H1 (cell line): ENCODE measurements at regions not wholly inside any gene's neighbourhood (a gene's known extent, or its start where the extent isn't known, plus 50 kb on each side); places are given as distances from the start of the nearest gene placed in this dataset.

ENCODE experiments used
- CTCF ChIA-PET: fragments of 300-600 bp; sonication (Branson Sonifier 250); formaldehyde crosslinking; loops from one replicate; lab custom pipeline; 2021; ENCODE audit not compliant: partially characterized antibody; lab: Charles Lee
- POLR2A ChIA-PET: fragments of 300-600 bp; sonication (Branson Sonifier 250); formaldehyde crosslinking; loops from one replicate; lab custom pipeline; 2021; ENCODE audit warnings: inconsistent platforms; ENCODE audit not compliant: partially characterized antibody; lab: Charles Lee
- DNase-seq, 2 experiments: peaks; one replicate each; pipeline versions ENCODE4 v3.0.0 to v3.0.0-alpha.2; 2010 to 2022; ENCODE audit warnings: low spot score in 2 of 2, low read depth in 1 of 2, mixed read lengths in 1 of 2
- FAIRE-seq: peaks from 2 replicates; lab custom pipeline; 2011; peaks lifted over from hg19 to GRCh38; lab: Jason Lieb, UNC
- H2AFZ ChIP-seq: 2 replicates; pipeline ENCODE4 v1.8.1; 2012; ENCODE audit warnings: low read length, inconsistent platforms
- H2AK5ac ChIP-seq: 2 replicates; pipeline ENCODE4 v1.6.1; 2013; ENCODE audit warnings: low read depth, low read length
- H2BK120ac ChIP-seq: replicated peaks from 2 replicates; pipeline ENCODE3; 2013; ENCODE audit warnings: low read depth, low read length, inconsistent platforms
- H2BK12ac ChIP-seq: 2 replicates; pipeline ENCODE4 v1.6.1; 2013; ENCODE audit warnings: low read depth, low read length
- H2BK15ac ChIP-seq: 2 replicates; pipeline ENCODE4 v1.6.1; 2013; ENCODE audit warnings: low read length
- H2BK20ac ChIP-seq: 2 replicates; pipeline ENCODE4 v1.6.1; 2013; ENCODE audit warnings: low read length
- H2BK5ac ChIP-seq: 2 replicates; pipeline ENCODE4 v1.6.1; 2013; ENCODE audit warnings: low read depth, low read length
- H3K14ac ChIP-seq: 2 replicates; pipeline ENCODE4 v1.6.1; 2013; ENCODE audit warnings: inconsistent platforms; ENCODE audit not compliant: insufficient read length
- H3K18ac ChIP-seq: 2 replicates; pipeline ENCODE4 v1.6.1; 2013; ENCODE audit warnings: low read length; ENCODE audit errors: extremely low read depth
- H3K23ac ChIP-seq: 2 replicates; pipeline ENCODE4 v1.6.1; 2013; ENCODE audit warnings: inconsistent platforms; ENCODE audit not compliant: insufficient read length
- H3K23me2 ChIP-seq: 2 replicates; pipeline ENCODE4 v1.6.1; 2013; ENCODE audit warnings: low read depth, low read length
- H3K27ac ChIP-seq: 2 replicates; pipeline ENCODE4 v1.6.1; 2011; ENCODE audit warnings: low read depth, low read length, inconsistent platforms
- H3K27me3 ChIP-seq, 4 experiments: replicated peaks in 1 of 4; 1 replicate in 1 of 4; 2 replicates in 3 of 4; pipeline versions ENCODE4 v1.6.1 to v1.8.1; 2011 to 2013; ENCODE audit warnings: low read length in 3 of 4, mild to moderate bottlenecking in 3 of 4, inconsistent platforms in 2 of 4, mixed read lengths in 2 of 4, moderate library complexity in 1 of 4; ENCODE audit not compliant: control insufficient read depth in 3 of 4, insufficient read depth in 3 of 4; ENCODE audit errors: extremely low read depth in 1 of 4
- H3K36me3 ChIP-seq, 4 experiments: 2 replicates each; pipeline versions ENCODE4 v1.6.1 to v1.8.1; 2011 to 2013; ENCODE audit warnings: mild to moderate bottlenecking in 4 of 4, low read length in 3 of 4, moderate library complexity in 2 of 4, control low read depth in 1 of 4, inconsistent platforms in 1 of 4; ENCODE audit not compliant: insufficient read depth in 4 of 4, control insufficient read depth in 2 of 4
- H3K4ac ChIP-seq: replicated peaks from 2 replicates; pipeline ENCODE3; 2013; ENCODE audit warnings: low read length, low read depth, mixed read lengths, inconsistent platforms; ENCODE audit not compliant: insufficient read length
- H3K4me1 ChIP-seq, 4 experiments: replicated peaks in 1 of 4; 1 replicate in 1 of 4; 2 replicates in 3 of 4; pipeline versions ENCODE4 v1.6.1 to v1.8.1; 2011 to 2013; ENCODE audit warnings: low read length in 3 of 4, inconsistent platforms in 2 of 4, mixed read lengths in 1 of 4; ENCODE audit not compliant: insufficient read depth in 4 of 4, control insufficient read depth in 3 of 4
- H3K4me2 ChIP-seq, 2 experiments: 2 replicates each; pipeline versions ENCODE4 v1.6.1 to v1.8.1; 2011 to 2013; ENCODE audit warnings: low read depth in 2 of 2, low read length in 2 of 2, control low read depth in 1 of 2, inconsistent platforms in 1 of 2, mild to moderate bottlenecking in 1 of 2; ENCODE audit not compliant: insufficient read depth in 1 of 2
- H3K4me3 ChIP-seq, 4 experiments: fragments of 200-600, 300-600 bp in 1 of 4; sonication (generic), shearing (Covaris generic), sonication (Bioruptor Twin) in 1 of 4; 2 replicates each; pipeline versions ENCODE4 v1.5.1 to v1.8.1; 2011 to 2016; ENCODE audit warnings: low read length in 4 of 4, low read depth in 3 of 4, control low read depth in 2 of 4, inconsistent platforms in 2 of 4, mild to moderate bottlenecking in 2 of 4, mixed read lengths in 1 of 4, moderate library complexity in 1 of 4; ENCODE audit not compliant: insufficient read depth in 2 of 4; ENCODE audit errors: extremely low read depth in 1 of 4
- H3K56ac ChIP-seq: replicated peaks from 2 replicates; pipeline ENCODE3; 2013; ENCODE audit warnings: low read depth, mild to moderate bottlenecking, mixed read lengths, low read length, inconsistent platforms; ENCODE audit not compliant: insufficient read length
- H3K79me1 ChIP-seq: 2 replicates; pipeline ENCODE4 v1.6.1; 2013; ENCODE audit warnings: low read depth, low read length, control low read depth
- H3K79me2 ChIP-seq, 2 experiments: 2 replicates each; pipeline versions ENCODE4 v1.6.1 to v1.8.1; 2012 to 2013; ENCODE audit warnings: low read length in 2 of 2, mild to moderate bottlenecking in 2 of 2, inconsistent platforms in 1 of 2; ENCODE audit not compliant: insufficient read depth in 2 of 2, control insufficient read depth in 1 of 2
- H3K9ac ChIP-seq, 4 experiments: replicated peaks in 1 of 4; 1 replicate in 1 of 4; 2 replicates in 3 of 4; pipeline versions ENCODE4 v1.6.1 to v1.8.1; 2011 to 2013; ENCODE audit warnings: low read depth in 3 of 4, low read length in 3 of 4, control low read depth in 2 of 4, mild to moderate bottlenecking in 2 of 4, moderate library complexity in 2 of 4, inconsistent platforms in 1 of 4; ENCODE audit errors: extremely low read depth in 1 of 4
- H3K9me3 ChIP-seq, 2 experiments: 2 replicates each; pipeline versions ENCODE4 v1.6.1 to v1.8.1; 2012 to 2013; ENCODE audit warnings: mild to moderate bottlenecking in 2 of 2, moderate library complexity in 2 of 2, control low read depth in 1 of 2, inconsistent platforms in 1 of 2, low read depth in 1 of 2, low read length in 1 of 2, mixed read lengths in 1 of 2; ENCODE audit not compliant: insufficient read depth in 2 of 2
- H4K20me1 ChIP-seq, 2 experiments: replicated peaks in 1 of 2; 2 replicates each; pipeline versions ENCODE3 to v1.8.1; 2011 to 2013; ENCODE audit warnings: inconsistent platforms in 2 of 2, low read length in 2 of 2, mild to moderate bottlenecking in 1 of 2; ENCODE audit not compliant: insufficient read depth in 2 of 2, control insufficient read depth in 1 of 2
- H4K5ac ChIP-seq: 2 replicates; pipeline ENCODE4 v1.6.1; 2013; ENCODE audit warnings: low read length, low read depth, mixed read lengths, inconsistent platforms; ENCODE audit not compliant: insufficient read length
- H4K8ac ChIP-seq: 2 replicates; pipeline ENCODE4 v1.8.0; 2013; ENCODE audit warnings: mild to moderate bottlenecking, moderate library complexity, low read length, inconsistent platforms; ENCODE audit not compliant: insufficient read depth; ENCODE audit errors: extremely low read depth
- H4K91ac ChIP-seq: replicated peaks from 2 replicates; pipeline ENCODE3; 2013; ENCODE audit warnings: low read length, mixed read lengths, inconsistent platforms; ENCODE audit not compliant: insufficient read length
- ASH2L ChIP-seq: fragments of 200-600, 300-600 bp; sonication (generic); IDR thresholded peaks from one replicate; pipeline ENCODE4 v1.7.1; 2017; ENCODE audit warnings: low read length
- BCL11A ChIP-seq, 2 experiments: IDR thresholded peaks; one replicate each; pipeline ENCODE4 v1.6.1; 2011; ENCODE audit warnings: low read depth in 2 of 2, low read length in 2 of 2, mild to moderate bottlenecking in 2 of 2
- EGR1 ChIP-seq: IDR thresholded peaks from 2 replicates; pipeline ENCODE4 v1.6.1; 2011; ENCODE audit warnings: low read depth, low read length, borderline replicate concordance
- NRF1 ChIP-seq: IDR thresholded peaks from 2 replicates; pipeline ENCODE4 v1.6.1; 2011; ENCODE audit warnings: mild to moderate bottlenecking, low read depth, low read length, improper control_type of control experiment
- POLR2AphosphoS5 ChIP-seq: IDR thresholded peaks from 2 replicates; pipeline ENCODE4 v1.6.1; 2011; ENCODE audit warnings: low read depth, low read length
- TAF1 ChIP-seq: IDR thresholded peaks from 2 replicates; pipeline ENCODE4 v1.6.1; 2011; ENCODE audit warnings: mild to moderate bottlenecking, low read depth, low read length
- WGBS, 2 experiments: shearing (Covaris generic) in 1 of 2; methylation state at CpG; one replicate each; pipeline versions ENCODE4 v1.1.6 to v1.1.7; 2013 to 2015; ENCODE audit warnings: low lambda C conversion rate in 2 of 2, mixed read lengths in 2 of 2, inconsistent platforms in 1 of 2, low coverage in 1 of 2, missing lambda C conversion rate in 1 of 2; ENCODE audit not compliant: insufficient replicate concordance in 2 of 2, insufficient coverage in 1 of 2, insufficient read length in 1 of 2; ENCODE audit errors: extremely low coverage in 1 of 2, missing lambda C conversion rate in 1 of 2; 5-methylcytosine and 5-hydroxymethylcytosine counted together

DNA sequence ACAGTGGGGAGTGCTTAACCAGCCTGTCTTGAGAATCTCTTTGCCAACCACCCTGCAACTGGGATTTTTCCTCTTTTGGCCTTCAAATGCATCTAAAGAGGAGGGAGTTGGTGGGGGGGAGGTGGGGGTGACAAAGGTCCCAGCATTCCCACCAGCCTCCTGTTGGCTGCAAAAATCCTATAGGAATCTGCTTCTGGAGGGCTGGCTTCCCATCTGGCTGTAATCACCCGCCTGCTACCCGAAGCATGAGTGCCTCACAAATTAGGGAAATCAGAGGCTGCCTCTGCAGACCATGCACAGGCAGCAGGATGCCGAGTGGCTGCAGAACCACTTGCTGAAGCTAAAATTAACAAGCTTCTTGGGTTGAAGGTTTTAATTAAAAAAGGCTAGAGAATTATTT lies 73.9 kb upstream of the WSCD2 start:
- Histone ChIP-seq H3K14ac (no peak overlapping the region), H4K91ac (no peak overlapping the region), H3K9ac (no peak overlapping the region), H4K8ac (no peak overlapping the region), H3K79me2 (no peaks in the 10 kb centered on the region), H3K56ac (no peak overlapping the region), H2BK5ac (no peak overlapping the region), H3K23me2 (no peaks in the 10 kb centered on the region), H3K4ac (no peak overlapping the region), H3K4me1 (peaks cover 0 to 5% (median 2%) of the 10 kb centered on the region in 4 experiments; a peak in 3 of 7 replicates), H3K36me3 (no peaks in the 10 kb centered on the region), H3K4me3 (no peak overlapping the region), H4K5ac (no peak overlapping the region), H2BK120ac (no peak overlapping the region), H3K18ac (no peak overlapping the region), H3K79me1 (no peaks in the 10 kb centered on the region), H4K20me1 (no peaks in the 10 kb centered on the region), H3K27me3 (no peaks in the 10 kb centered on the region; a peak in 1 of 7 replicates), H2AFZ (no peak overlapping the region), H3K4me2 (no peak overlapping the region), H3K23ac (no peak overlapping the region), H2BK12ac (no peak overlapping the region), H3K9me3 (no peaks in the 10 kb centered on the region), H3K27ac (no peak overlapping the region), H2AK5ac (no peak overlapping the region), H2BK15ac (no peak overlapping the region), H2BK20ac (no peak overlapping the region)
- TF ChIP-seq TAF1 (no peak), NRF1 (no peak), ASH2L (no peak), POLR2AphosphoS5 (no peak), EGR1 (no peak), BCL11A (IDR thresholded peaks at IDR 0.05; ENCODE audit: low read depth in 2 of 2, low read length in 2 of 2) (no peak)
- POLR2A ChIA-PET: no interaction called here
- WGBS, 2 experiments: 81% methylated on average over 3 of the region's 3 CpGs; no CpG with 5 or more reads in 1 of the 2 experiments
- no peak for FAIRE-seq
- CTCF ChIA-PET: interaction anchor here (0.6 to 4.1 kb wide), 7 partner anchors 8 to 830 kb away, joined by 3 to 37 read pairs (median 3); no protein-coding TSS in a partner anchor
- DNase-seq: no peak
